GM08714 (cell line): ENCODE measurements at regions not wholly inside any gene's neighbourhood (a gene's known extent, or its start where the extent isn't known, plus 50 kb on each side); places are given as distances from the start of the nearest gene placed in this dataset.

Experiments
- H3K4me3 ChIP-seq: fragments of 200-500 bp; sonication (Bioruptor generic); 2 replicates; pipeline ENCODE4 v1.5.1; 2014; ENCODE audit warnings: mild to moderate bottlenecking, low read length, inconsistent platforms
- ZNF274 ChIP-seq: IDR thresholded peaks from 2 replicates; pipeline ENCODE4 v1.6.1; 2012; ENCODE audit warnings: mild to moderate bottlenecking, low read depth, low read length

- no peak for TF ChIP-seq ZNF274
- no peak overlapping the region for H3K4me3 ChIP-seq
Measured at GRCh38 chr16:87067836-87068761, 249.1 kb downstream of the C16orf95 start.

DNA sequence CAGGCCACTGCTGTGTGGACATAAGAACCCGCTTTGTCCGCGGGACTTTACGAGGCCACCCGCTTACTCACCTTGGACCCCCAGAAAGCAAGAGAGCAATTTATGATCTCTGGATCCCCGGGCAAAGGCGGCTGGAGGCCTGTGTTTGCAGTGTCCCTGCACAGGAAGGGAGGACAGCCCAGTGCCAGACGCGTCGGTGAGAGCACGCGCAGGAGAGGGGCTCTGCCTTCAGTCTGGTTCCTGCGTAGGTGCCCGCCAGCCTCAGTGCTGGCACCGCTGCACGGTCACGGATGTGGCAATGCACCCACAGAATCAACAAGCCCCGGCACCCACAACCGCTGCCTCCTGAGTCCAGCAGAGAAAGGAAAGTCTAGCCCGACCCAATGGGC is 248.4 kb downstream of the C16orf95 start:
- no peak for TF ChIP-seq ZNF274
- H3K4me3 ChIP-seq: no peak overlapping the region

- no peak for TF ChIP-seq ZNF274
- no peak overlapping the region for H3K4me3 ChIP-seq
Measured at GRCh38 chr16:87070657-87071056, 246.5 kb downstream of the C16orf95 start.

GRCh38 chr16:87072101-87072500 is 245.1 kb downstream of the C16orf95 start:
- H3K4me3 ChIP-seq: no peak overlapping the region
- TF ChIP-seq ZNF274: no peak

GRCh38 chr16:87074641-87075318 is 242.4 kb downstream of the C16orf95 start:
- H3K4me3 ChIP-seq: no peak overlapping the region
- TF ChIP-seq ZNF274: no peak

DNA sequence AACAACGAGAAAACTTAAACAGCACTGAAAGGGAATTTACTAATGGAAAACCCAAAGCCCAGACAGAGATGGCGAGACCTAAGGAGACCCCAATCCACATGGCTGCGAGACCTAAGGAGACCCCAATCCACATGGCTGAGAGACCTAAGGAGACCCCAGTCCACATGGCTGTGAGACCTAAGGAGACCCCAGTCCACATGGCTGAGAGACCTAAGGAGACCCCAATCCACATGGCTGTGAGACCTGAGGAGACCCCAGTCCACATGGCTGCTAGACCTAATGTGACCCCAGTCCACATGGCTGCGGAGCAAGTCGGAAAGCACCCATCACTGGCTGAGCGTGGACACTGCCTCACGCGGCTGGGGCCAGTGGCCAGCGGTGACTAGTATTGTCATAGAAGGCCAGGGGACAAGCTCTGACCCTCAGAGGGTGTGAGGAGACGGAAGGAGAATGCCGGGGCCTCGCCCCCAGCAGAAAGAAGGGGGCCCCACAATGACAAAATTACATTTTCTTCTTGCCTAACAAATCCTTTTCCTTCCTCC is 241.8 kb downstream of the C16orf95 start:
- H3K4me3 ChIP-seq: no peak overlapping the region
- TF ChIP-seq ZNF274: no peak

GRCh38 chr16:87076331-87076949 is 240.8 kb downstream of the C16orf95 start:
- no peak overlapping the region for H3K4me3 ChIP-seq
- no peak for TF ChIP-seq ZNF274

DNA sequence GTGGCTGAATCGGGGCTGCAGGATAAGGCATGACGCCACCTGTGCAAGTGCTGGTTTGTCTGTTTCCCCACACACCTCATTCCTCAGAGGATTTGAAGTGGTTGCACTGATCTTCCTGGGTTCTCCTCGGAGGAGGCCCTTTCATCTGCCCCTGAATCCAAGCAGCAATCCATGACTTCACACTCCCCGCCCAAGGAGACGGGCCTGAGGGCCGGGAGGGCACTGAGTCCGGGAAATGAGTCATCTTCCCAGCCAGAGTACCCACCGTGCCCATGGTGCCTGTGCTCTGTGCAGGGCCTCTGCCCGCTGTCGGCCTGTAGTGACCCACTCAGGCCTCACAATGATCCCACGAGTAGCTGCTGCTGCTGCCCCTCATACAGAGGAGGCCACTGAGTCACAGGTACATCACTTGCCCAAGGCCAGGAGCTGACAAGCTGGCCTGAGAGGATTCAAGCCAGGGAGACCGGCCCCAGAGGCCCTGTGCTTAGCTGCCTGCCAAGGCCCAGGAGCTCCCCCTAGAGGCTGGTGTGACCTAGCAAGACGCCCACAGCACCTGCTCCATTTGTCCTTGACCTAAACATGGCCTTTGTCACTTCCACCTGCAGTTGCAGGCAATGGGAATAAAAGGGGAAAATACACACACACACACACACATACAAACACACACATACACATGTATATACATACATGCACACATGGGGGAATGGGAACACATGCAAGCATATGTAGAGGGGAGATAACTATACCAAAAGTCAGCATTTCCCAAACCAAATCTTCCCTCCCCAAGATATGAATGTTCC is 240.0 kb downstream of the C16orf95 start:
- no peak overlapping the region for H3K4me3 ChIP-seq
- no peak for TF ChIP-seq ZNF274

- TF ChIP-seq ZNF274: no peak
- no peak overlapping the region for H3K4me3 ChIP-seq
Measured at GRCh38 chr16:87077750-87078127, 239.5 kb downstream of the C16orf95 start.

DNA sequence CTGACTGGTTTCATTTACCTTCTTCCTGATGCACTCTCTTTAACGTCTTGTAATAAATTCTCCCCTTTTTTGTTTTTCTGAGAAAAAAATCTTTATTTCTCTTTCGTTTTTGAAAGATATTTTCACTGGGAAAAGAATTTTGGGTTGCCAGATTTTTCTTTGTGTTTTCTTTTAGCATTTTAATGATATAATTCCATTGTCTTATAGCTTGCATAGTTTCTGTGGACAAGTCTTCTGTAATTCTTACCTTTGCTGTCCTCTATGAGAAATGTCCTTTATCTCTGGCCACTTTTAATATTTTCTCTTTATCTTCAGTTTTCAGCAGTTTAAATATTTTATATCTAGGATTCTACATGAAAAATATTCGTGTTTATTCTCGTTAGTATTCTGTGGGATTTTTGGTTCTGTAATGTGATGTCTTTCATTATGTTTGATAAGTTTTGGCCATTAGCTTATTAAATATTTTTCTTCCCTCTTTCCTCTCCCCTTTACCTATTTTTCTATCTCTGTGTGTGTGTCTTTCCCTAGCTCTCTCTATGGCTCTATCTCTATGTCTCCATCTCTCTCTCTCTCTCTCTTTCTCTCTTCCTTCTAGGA is 236.5 kb downstream of the C16orf95 start:
- TF ChIP-seq ZNF274: no peak

GRCh38 chr16:87085441-87085840 is 231.8 kb downstream of the C16orf95 start:
- no peak for TF ChIP-seq ZNF274
- H3K4me3 ChIP-seq: no peak overlapping the region

More for the DNA sequence above, 236.5 kb downstream of the C16orf95 start:
- no peak overlapping the region for H3K4me3 ChIP-seq

GRCh38 chr16:87086156-87086555 is 231.0 kb downstream of the C16orf95 start:
- TF ChIP-seq ZNF274: no peak
- H3K4me3 ChIP-seq: no peak overlapping the region

- no peak for TF ChIP-seq ZNF274
- H3K4me3 ChIP-seq: no peak overlapping the region
Measured at GRCh38 chr16:87086575-87086974, 230.6 kb downstream of the C16orf95 start.

- TF ChIP-seq ZNF274: no peak
- no peak overlapping the region for H3K4me3 ChIP-seq
Measured at GRCh38 chr16:87092958-87093357, 224.2 kb downstream of the C16orf95 start.
